PC-9 (cell line): ENCODE measurements at regions not wholly inside any gene's neighbourhood (a gene's known extent, or its start where the extent isn't known, plus 50 kb on each side); places are given as distances from the start of the nearest gene placed in this dataset.

Experiments used
- CTCF ChIP-seq: fragments of 200-600 bp; sonication (generic); conservative IDR thresholded peaks from 2 replicates; pipeline ENCODE4 v1.6.1; 2017; ENCODE audit warnings: mixed run types, antibody characterized with exemption, mild to moderate bottlenecking, moderate library complexity
- EZH2 ChIP-seq: fragments of 200-600 bp; sonication (generic); IDR thresholded peaks from 2 replicates; pipeline ENCODE4 v1.8.0; 2017; ENCODE audit warnings: antibody characterized with exemption, low read depth

- no peak for TF ChIP-seq EZH2
- no peak for TF ChIP-seq CTCF
Measured at GRCh38 chr3:43170553-43170952, 64.7 kb upstream of the POMGNT2 start.
